NCI-H1105 (cell line): ENCODE measurements at regions not wholly inside any gene's neighbourhood (a gene's known extent, or its start where the extent isn't known, plus 50 kb on each side); places are given as distances from the start of the nearest gene placed in this dataset.
"Not testable (repeated sequence)": the region's sequence is repeated elsewhere in the genome, so short reads cannot be mapped to it uniquely, and the experiment has no call there.

Experiments used
- DNase-seq: peaks from one replicate; lab custom pipeline; 2025; lab: John Stamatoyannopoulos, UW

DNA sequence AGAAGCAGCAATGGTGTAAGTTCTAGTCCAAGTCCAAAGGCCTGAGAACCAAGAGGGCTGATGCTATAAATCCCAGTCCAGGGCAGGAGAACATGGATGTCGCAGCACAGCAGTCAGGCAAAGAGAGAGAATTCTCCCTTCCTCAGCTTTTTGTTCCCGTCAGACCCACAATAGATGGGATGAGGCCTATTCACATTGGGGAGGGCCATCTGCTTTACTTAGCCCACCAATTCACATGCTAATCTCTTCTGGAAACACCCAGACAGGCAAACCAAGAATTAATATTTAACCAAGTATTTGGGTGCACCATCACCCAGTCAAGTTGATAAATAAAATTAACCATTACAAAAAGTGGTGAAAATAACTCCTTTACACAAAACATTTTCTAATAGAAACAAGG is 511.7 kb upstream of the UBE2E2 start:
- DNase-seq: no peak

GRCh38 chr3:22691856-22692628 is 511.1 kb upstream of the UBE2E2 start:
- no peak for DNase-seq

DNA sequence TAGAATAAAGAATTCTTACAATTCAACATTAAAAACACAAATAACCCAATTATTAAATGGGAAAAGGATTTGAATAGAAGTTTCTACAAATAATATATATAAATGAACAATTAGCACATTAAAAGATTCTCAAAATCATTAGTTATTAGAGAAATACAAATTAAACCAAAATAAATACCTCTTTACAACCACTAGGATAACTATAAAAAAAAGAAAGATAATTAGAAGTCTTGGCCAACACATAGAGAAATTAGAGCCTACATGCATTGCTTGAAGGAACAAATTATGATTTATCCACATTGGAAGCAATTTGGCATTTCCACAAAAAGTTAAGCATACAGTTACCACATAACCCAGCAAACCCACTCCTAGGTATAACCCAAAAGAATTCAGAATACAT is 502.3 kb upstream of the UBE2E2 start:
- no peak for DNase-seq

DNA sequence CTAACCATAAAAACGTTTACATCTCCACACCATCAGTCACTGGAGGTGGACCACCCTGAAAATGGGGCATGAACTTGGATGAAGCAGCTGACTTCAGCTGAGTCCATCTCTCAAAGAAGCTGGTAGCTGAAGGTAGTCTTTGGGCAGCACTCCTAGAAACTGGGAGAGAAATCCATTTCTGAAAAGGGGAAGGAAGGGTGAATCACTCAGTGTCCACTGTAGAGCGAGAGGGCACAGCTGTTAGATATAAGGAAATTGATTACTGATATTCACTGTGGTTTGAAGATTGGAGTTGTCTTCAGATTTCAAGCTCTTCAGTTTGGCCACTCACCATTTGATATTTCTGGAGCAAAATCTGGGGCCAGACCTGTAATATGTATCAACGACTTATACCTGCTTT is 499.0 kb upstream of the UBE2E2 start:
- DNase-seq: no peak

GRCh38 chr3:22704571-22705354 is 498.4 kb upstream of the UBE2E2 start:
- DNase-seq: no peak

DNA sequence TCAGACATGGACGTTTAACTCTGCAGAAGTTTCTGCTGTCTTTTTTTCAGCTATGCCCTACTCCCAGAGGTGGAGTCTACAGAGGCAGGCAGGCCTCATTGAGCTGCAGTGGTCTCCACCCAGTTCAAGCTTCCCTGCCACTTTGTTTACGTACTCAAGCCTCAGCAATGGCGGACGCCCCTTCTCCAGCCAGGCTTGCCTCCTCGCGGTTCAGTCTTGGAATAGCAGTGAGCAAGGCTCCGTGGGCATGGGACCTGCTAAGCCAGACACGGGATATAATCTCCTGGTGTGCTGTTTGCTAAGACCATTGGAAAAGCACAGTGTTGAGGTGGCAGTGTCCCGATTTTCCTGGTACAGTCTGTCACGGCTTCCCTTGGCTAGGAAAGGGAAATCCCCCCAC is 496.2 kb upstream of the UBE2E2 start:
- not testable (repeated sequence) for DNase-seq

DNA sequence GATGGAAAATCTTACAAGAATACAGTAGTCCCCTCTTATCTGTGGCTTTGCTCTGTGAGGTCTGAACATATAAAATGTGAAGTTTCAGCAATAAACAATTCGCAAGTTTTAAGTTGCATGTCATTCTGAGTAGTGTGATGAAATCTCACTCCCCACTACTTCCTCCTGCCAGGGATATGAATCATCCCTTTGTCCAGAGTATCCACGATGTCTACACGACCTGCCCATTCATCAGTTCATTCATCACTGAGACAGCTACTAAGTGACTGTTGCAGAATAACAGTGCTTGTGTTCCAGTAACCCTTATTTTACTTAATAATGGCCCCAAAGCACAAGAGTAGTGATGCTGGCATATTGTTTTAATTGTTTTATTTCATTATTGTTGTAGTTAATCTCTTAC is 489.2 kb upstream of the UBE2E2 start:
- DNase-seq: no peak

DNA sequence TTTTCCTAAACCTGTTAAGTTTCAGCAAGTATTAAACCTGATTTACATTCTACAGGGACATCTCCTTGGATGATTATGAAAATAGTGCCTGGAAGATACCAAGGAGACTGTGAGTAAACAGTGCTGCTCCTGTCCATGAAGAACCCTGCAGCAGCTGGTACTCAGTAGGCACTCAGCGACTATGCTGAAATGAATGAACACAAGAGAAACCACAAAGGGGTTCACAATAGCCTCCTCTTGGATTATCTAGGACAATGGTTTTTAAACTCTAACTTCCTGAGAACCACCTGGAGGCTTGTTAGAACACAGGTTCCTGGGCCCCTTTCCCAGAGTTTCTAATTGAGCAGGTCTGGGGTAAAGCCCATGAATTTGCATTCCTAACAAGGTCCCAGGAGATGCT is 488.4 kb upstream of the UBE2E2 start:
- DNase-seq: no peak

- no peak for DNase-seq
Observed at GRCh38 chr3:22720596-22720995, 482.5 kb upstream of the UBE2E2 start.

GRCh38 chr3:22724420-22724819 is 478.7 kb upstream of the UBE2E2 start:
- DNase-seq: no peak

- DNase-seq: no peak
Observed at GRCh38 chr3:22728406-22728805, 474.7 kb upstream of the UBE2E2 start.

GRCh38 chr3:22729212-22729611 is 473.9 kb upstream of the UBE2E2 start:
- no peak for DNase-seq

- no peak for DNase-seq
Observed at GRCh38 chr3:22729981-22730380, 473.1 kb upstream of the UBE2E2 start.

DNA sequence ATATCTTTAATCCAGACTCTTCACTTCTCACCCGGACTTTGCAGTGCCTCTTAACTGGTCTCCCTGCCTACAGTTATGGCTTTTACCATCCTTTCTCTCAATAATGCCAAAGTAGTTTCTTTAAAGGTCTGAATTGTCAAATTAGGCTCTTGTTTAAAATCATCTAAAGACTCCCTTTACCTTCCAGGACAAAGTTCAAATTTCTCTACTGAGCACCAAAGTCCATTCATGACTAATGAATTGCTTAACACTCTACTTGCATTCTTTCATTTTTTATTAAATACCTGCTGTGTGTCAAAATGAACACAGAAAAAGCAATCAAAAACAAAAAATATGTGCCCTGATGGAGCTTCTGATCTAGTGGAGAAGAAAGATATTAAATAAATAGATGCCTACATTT is 472.4 kb upstream of the UBE2E2 start:
- DNase-seq: no peak

DNA sequence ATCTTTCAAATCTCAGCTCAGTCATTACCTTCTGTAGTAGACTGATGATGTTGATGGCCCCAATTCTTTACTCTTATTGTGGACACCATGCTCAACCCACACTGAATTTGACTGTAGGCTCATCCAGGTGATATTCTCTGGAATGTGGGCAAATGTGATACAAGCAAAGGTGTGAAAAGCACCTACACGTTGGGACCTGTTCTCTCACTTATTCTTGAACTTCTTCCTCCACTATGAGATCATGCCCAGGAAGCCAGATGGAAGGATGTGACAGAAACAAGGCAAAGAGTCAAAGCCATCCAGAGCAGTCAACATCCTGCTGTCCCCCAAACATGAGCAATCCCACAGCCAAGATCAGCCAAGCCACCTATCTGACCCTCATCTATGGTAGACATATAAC is 471.2 kb upstream of the UBE2E2 start:
- DNase-seq: no peak

- DNase-seq: no peak
Observed at GRCh38 chr3:22732641-22733040, 470.5 kb upstream of the UBE2E2 start.

- DNase-seq: peak; percentile 2
Observed at GRCh38 chr3:22734207-22734606, 468.9 kb upstream of the UBE2E2 start.

- DNase-seq: no peak
Observed at GRCh38 chr3:22734756-22735155, 468.4 kb upstream of the UBE2E2 start.

DNA sequence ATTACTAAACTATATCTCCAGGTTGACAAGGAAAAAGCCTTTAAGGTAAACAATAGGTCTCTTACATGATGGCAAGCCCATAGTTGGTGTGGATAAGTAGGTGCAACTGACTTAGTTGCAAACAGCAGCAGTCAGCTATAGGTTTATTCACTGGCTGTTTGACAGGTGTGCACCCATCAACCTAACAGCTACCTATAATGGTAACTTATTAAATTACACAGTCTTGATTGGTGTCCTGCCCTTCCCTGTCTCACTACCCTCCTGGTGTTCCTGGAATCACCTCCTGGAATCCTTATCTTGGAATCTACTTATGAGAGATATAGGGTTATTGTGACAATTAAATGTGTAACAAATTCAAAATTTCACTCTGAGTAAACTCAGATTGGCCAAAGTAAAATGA is 467.8 kb upstream of the UBE2E2 start:
- no peak for DNase-seq

DNA sequence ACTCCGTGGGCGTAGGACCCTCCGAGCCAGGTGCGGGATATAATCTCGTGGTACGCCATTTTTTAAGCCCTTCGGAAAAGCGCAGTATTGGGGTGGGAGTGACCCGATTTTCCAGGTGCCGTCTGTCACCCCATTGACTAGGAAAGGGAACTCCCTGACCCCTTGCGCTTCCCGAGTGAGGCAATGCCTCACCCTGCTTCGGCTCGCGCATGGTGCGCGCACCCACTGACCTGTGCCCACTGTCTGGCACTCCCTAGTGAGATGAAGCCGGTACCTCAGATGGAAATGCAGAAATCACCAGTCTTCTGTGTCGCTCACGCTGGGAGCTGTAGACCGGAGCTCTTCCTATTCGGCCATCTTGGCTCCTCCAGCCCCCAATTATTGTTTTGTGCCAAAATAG is 459.7 kb upstream of the UBE2E2 start:
- DNase-seq: not testable (repeated sequence)

DNA sequence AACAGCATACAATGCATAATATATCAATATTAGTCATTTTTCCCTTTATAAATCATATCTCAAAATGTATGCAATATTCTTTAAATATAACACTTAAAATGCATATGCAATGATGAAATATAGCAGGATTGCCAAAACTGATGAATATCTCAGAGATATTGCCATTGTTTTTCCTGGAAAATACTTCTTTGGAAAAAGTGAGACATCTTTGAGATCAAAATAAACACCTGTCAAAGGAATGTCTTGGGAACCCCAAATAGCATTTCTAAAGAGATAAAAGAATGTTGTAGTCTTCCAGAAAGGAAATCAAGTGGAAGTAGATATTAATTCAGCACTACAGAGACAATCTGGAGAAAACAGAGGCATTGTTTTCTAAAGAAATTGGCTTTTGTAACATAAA is 457.8 kb upstream of the UBE2E2 start:
- DNase-seq: no peak

DNA sequence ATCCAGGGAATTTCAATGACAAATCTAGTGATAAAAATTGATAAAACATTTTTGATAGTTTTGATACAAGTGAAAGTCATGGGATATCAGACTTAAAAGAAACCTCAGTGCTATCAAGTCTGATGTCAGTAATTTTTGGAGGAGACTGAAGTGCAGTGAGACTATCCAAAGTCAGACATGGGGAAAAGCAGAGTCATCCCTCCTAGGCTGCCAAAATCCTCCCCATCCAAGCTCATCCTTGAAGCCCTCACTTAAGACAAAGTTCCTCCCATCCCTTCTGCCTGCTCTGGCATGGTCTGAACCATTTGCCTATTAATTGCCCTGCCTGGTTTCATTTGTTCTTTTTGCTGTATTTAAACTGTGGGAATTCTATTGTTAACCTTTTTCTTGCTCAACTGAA is 456.9 kb upstream of the UBE2E2 start:
- no peak for DNase-seq

DNA sequence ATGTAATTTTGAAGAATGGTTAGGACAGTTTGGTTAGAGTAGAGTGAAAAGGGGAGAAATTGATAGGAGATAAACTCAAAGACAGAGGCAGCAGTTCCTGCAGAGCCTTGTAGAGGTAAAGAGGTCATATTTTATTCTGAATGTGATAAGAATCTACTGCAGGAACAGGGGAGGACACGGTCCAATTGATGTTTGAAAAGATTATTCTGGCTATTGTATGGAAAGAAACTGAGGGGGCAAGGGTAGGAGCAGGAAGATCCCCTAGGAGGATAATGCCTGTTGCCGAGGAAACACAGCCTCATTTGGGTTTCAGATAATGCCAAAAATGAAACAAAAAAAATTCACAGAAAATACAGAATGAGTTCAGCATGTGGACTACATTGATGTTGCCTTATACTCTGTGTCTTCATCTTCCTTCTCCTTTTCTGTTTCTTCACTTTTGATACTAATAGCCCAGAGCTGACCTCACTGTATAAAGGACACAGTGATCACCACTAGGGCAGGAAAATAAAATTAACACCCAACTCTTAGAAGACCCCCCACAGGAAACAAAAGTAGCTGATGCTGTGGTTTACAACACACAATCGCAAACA is 454.6 kb upstream of the UBE2E2 start:
- DNase-seq: no peak
